ENCODE measurements at regions not wholly inside any gene's neighbourhood (a gene's known extent, or its start where the extent isn't known, plus 50 kb on each side); places are given as distances from the start of the nearest gene placed in this dataset.
"Not testable (repeated sequence)": the region's sequence is repeated elsewhere in the genome, so short reads cannot be mapped to it uniquely, and the experiment has no call there.

DNA sequence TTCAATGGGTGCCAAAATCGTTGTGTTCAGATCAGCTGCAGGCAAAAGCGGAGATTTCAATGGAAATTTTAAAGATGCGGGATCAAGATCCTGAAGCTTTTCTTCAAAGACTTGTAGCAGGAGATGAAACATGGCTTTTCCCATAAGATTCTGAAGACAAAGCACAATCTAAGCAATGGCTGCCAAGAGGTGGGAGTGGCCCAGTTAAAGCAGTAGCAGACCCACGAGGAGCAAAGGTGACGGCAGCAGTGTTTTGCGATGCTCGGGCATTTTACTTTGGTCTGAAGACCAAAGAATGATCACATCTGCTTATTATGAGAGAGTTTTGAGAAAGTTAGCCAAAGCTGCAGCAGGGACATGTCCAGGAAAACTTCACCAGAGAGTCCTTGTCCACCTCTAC lies 222.9 kb downstream of the DSC3 start:
- DNase-seq (ENCODE audit: low spot score), result no peak

DNA sequence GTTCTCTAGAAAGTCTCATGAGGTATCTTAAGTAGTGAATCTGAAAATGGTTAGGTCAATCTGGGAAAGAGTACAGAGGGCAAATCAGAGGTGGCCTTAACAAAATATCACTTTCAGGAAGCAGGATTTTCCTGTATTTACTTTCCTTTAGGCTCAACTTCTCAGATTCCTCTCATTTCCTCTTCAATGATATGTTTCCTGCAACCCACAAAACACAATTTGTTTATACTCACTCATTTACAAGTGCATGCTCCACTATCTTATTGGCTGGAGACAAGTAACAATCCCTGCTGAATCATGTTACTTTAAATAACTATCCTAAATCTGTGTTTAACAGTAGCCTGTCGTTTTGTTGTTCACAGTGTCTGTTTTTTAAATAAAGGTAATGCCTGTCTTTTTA lies 228.1 kb downstream of the DSC3 start:
- no peak for DNase-seq (ENCODE audit: low spot score)

DNA sequence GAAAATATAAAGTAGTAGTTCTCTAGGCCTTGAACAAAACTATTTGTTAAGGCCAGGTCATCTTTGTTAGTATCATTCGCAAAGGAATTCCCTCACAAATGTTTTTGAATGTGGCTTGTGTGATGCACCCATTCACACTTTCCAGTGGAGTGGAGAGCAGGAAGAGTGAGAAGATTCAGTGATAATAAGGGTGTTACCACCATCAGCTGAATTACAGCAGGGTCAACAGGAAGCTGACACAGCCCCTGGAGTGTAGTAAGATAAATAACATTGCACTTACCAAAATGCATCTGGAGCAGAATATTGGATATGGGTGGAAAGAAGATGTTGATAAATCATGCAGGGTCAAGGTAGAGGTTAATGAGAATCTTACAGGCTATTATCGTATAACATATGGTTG lies 231.0 kb downstream of the DSC3 start:
- DNase-seq (ENCODE audit: low spot score), result no peak

DNA sequence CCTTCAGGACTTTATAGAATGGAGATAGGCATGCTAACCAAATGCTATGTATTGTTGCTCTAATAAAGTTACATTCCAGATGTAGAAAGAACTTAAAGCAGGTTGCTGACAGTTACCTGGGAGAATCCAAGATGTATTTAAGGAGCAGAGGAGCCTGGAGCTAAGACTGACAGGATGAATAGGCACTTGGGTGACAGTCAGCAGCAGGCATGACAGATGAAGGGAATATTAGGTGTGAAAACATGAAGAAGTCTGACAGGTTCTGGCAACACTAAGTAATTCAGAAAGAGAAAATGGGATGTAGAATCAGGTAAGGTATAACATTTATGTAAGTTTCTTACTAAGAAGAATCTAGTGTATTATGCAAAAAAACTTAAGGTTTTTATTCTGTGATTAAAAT lies 232.0 kb downstream of the DSC3 start:
- DNase-seq (ENCODE audit: low spot score), result no peak

DNA sequence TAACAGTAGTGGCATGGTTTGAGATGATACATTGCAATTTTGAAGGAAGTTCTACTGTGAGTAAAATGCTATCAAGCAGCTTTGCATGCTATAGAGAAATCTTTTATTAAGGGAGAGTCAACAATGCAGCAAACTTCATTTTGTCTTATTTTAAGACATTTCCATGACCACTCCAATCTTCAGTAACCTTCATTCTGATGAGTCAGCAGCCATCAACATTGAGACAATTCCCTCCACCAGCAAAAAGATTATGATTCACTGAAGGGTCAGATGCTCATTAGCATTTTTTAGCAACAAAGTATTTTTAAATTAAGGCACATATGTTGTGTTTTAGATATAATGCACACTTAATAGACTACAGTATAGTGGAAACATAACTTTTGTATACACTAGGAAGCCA lies 235.7 kb downstream of the DSC3 start:
- no peak for DNase-seq (ENCODE audit: low spot score)

DNA sequence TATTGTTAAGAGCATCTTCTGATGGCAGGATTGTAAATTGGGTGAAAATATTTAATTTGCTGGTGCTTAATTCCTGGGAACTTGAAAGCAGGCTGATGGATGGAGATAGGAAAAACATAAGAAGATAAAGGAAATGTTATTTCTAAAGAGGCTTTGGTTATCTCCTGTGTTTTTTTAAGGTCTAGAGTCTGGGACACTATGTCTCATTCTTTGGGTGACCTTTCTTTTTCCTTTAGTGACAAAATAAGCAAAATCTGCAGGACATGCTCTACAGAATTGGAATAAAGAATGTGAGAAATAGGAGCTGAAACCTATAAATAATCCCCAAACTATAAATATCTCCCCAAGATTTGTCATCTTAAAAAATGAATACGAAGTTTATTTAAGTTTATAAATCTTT lies 241.7 kb downstream of the DSC3 start:
- DNase-seq (ENCODE audit: low spot score), result no peak

DNA sequence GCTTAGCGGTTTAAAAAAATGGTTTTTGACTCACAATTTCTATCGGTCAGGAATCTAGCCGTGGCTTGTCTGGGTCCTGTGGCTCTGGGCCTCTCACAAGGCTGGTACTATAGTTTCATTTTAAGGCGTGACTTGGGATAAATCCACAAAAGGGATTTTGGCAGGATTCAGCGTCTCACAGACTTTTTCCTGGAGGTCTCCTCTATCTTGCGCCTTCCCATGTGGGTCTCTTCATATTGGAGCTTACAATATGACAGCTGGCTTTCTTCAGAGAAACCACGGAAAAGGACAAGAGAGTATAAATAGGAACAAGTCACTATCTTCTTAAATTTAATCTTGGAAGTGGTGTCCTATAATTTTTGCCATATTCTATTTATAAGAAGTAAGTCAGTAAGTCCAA lies 250.5 kb downstream of the DSC3 start:
- DNase-seq (ENCODE audit: low spot score), result no peak

DNA sequence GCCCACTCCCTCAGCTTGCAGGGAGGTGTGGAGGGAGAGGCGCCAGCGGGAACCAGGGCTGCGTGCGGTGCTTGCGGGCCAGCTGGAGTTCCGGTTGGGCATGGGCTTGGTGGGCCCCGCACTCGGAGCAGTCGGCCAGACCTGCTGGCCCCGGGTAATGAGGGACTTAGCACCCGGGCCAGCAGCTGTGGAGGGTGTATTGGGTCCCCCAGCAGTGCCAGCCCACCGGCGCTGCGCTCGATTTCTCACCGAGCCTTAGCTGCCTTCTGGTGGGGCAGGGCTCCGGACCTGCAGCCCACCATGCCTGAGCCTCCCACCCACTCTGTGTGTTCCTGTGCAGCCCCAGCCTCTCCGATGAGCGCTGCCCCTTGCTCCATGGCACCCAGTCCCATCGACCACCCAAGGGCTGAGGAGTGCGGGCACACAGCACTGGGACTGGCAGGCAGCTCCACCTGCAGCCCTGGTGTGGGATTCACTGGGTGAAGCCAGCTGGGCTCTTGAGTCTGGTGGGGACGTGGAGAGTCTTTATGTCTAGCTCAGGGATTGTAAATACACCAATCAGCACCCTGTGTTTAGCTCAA lies 254.0 kb downstream of the DSC3 start:
- not testable (repeated sequence) for DNase-seq (ENCODE audit: low spot score)

DNA sequence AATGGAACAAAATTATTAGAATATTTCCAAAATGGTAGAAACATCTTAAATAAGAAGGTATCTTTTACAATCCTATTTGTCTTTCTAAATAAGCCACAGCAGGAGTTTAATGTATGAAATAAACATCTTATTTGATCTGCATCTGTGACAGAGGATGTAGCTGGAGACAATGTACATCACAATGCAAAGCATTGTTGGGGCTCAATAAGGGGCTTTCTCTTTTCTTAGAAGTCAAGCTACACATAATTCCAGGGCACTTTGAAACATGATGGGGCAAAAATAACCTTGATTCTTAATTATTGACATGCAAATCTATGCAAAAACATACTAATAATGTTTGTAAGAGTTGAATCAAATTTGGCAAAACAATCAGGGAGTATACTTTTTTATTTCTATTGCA lies 255.1 kb downstream of the DSC3 start:
- no peak for DNase-seq (ENCODE audit: low spot score)

DNA sequence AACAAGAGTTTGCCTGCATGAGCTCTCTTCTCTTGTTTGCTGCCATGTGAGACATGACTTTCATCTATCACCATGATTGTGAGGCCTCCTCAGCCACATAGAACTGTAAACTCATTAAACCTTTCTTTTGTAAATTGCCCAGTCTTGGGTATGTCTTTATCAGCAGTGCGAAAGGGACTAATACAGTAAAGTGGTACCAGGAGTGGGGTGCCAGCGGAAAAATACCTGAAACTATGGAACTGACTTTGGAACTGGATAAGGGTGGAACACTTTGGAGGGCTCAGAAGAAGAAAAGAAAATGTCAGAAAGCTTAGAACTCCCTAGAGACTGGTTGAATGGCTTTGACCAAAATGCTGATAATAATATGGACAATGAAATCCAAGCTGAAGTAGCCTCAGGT lies 260.9 kb downstream of the DSC3 start:
- DNase-seq (ENCODE audit: low spot score), result no peak

DNA sequence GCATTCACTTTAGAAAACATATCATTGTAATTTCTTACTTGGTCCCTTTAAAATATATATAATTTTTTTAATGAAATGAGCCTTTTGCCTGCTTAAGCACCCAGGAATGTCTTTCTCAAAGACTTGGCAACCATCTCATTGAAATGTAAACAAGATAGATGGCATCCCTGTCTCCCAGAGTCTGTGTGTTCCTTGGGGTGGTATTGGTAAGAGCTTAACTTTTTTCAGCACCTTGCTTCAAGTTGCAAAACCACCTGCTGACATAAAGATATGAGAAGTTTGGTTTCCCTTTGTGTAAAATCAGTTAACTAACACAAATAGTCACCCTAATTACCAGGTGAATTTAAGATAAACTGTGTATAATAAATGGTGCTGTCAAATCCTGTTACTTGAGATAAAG lies 266.9 kb downstream of the DSC3 start:
- no peak for DNase-seq (ENCODE audit: low spot score)

DNA sequence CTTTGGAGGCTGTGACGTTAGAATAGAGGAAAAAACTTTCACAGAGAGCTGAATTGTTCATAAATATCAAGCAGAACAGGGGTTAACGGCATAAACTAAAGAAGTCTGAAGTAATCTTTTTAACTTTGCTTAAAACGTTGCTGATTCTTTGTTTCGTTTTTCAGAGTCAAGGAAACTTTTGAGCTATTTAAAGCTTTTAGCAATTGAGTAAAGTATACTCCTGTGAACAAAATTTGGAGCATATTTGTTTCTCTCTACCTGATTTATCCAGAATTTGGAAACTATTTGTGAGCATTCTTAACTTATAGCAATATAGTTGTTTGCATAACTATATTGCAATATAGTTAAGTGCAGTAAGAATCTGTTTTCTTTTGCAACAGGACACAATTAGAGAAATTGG lies 270.4 kb downstream of the DSC3 start:
- DNase-seq (ENCODE audit: low spot score), result not testable (repeated sequence)

DNA sequence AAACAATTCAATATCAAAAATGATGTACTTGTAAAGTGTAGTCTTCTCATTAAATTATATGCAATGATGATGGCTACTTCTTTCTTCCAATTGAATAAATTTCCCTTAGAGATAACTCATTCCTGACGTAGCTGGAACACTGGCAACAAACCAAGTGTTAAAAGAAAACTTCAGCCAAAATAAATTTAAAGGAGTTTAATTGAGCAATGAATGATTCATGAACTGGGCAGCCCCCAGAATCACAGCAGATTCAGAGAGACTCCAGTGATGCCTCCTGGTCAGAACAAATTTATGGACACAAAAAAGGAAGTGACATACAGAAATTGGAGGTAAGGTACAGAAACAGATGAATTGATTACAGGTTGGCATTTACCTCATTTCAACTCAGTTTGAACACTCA lies 276.5 kb downstream of the DSC3 start:
- no peak for DNase-seq (ENCODE audit: low spot score)

DNA sequence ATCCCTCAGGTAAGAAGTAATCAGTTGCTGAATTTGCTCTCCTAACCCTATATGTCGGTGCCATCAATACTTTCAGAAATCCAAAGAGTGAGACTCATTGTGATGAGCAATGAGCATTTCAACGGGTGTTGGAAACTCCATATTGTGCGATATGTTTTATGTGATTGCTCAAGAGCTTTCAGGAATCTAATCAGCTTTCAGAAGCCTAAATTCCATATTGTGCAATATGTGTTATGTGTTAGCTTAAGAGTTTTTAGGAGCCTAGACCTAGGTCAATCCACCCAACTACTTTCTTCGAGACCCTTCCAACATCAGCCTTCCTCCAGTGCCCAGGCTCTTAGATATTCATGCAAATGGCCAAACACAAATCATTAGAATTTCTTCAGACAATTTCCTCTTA lies 277.3 kb downstream of the DSC3 start:
- DNase-seq (ENCODE audit: low spot score), result no peak

DNA sequence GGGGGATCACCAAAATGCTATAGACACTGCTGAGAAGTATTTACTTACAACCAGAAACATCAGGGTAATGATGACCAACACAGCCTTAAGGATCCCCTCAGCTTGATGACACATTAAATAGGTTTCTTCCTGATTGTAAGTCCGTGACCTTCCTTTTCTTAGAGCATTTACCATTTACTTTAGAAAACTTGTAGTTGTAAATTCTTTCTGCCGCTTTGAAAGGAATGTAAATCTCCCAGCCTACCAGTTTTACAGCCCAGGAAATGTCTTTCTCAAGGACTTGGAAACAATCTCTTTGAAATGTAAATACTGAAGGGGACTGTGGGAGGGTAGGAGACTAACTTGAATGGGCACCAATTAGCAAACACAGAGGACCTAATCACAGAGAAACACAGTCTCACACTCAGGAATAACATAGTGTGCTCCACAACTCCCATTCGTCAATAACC lies 278.6 kb downstream of the DSC3 start:
- no peak for DNase-seq (ENCODE audit: low spot score)

DNA sequence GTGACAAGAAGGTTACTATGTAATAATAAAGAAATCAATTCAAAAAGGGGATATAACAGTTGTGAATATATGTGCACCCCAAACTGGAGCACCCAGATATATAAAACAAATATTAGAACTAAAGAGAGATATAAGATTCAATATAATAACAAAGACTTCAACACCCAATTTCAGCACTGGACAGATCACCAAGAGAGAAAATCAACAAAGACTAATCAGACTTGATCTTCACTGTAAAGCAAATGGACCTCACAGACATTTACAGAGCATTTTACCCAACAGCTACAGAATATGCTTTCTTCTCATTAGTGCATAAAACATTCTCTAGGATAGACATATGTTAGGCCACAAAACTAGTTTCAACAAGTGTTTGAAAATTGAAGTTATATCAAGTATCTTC lies 287.7 kb downstream of the DSC3 start:
- no peak for DNase-seq (ENCODE audit: low spot score)

DNA sequence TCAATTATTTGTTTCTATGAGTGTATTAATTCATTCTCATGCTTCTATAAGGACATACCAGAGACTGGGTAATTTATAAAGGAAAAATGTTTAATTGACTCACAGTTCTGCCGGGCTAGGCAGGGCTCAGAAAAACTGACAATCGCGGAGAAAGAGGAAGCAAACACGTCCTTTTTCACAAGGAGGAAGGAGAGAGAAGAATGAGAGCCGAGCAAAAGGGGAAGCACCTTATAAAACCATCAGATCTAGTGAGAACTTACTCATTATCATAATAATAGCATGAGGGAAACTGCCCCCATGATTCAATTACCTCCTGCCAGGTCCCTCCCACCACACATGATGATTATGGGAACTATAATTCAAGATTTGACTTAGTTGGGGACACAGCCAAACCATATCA lies 294.0 kb downstream of the DSC3 start:
- no peak for DNase-seq (ENCODE audit: low spot score)

DNA sequence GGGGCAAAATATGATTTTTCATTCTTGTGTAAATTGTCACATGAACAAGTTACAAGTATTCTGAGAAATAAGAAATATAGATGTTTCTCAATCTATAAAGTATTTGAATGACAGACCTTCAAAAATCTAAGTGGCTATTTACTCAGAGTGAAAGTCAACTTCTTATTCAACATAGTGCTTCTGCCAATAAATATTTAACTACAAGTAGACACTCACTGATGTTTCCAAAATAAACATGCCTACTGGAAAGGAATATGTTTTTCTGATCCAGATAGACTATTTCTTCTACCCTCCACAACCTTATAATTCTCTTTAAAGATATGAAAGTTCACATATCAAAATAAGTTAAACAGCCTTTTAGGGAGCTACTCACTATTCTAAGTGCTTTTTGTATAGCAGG lies 296.3 kb downstream of the DSC3 start:
- no peak for DNase-seq (ENCODE audit: low spot score)

DNA sequence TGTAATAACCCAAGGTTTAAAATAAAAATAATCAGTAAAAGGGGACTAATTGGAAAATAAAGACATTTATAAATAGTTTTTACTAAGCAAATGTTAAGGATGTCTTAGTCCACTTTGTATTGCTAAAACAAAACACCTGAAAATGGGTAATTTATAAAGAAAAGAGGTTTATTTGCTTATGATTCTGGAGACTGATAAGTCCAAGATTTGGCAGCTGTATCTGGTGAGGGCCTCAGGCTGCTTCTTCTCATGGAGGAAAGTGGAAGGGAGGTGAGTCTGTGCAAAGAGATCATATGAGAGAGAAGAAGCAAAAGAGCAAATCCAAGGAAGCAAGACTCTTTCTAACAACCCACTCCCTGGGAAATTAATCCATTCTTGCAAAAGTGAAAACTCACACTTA lies 299.5 kb downstream of the DSC3 start:
- no peak for DNase-seq (ENCODE audit: low spot score)

DNA sequence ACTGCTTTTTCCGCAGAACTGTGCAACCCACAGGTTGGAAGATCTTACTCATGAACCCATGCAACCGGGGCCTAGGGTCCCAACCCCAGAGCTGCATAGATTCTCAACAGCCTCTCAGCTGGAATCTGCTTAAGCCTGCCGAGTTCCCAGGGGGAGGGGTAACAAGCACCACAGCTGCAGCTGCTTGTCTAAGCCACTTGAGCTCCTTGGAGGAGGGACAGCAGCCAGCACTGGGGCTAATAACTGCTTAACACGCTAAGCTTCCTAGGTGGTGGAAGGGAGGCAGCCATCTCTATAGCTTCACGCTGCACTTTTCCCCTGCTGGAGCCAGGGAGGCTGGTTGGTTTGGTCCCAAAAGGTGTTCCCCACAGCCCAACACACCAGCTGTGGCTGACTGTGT lies 311.6 kb downstream of the DSC3 start:
- DNase-seq (ENCODE audit: low spot score), result no peak

DNA sequence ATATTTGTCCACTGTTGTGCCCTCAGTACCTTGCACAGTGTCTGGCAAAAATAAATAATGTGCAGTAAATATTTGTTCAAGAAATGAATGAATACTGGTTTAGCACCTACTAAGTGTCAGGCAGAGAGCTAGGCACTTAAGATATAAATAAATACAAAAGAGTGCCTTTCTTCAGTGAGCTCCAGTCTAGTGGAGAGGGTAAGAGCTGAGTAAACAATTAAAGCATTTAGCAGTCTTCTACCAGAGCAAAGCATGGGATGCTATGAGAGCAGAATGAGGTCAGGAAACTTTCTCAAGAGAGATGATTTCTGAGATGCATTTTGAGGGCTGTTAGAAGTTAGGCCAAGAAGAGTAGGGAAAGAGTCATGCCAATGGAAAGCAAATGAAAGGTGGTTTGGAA lies 314.7 kb downstream of the DSC3 start:
- DNase-seq (ENCODE audit: low spot score), result no peak

DNA sequence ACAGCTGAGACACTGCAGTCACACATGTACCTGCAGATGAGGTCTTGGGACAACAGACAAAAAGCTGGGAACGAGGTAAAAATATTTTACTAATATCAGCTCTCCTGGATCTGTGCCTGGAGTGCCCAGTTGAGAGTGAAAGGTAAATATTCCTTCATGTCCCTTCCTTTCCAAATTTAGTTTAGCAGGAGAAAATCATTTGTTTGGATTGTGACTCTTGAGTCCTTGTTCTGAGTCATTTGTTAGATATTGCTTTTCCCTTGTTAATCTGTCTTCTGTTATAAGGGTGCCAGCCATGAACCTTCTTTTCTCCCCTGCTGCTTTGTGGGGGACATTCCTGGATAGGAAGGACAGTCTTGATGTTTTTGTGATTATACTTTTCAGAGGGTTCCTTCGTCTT lies 329.2 kb downstream of the DSC3 start:
- DNase-seq (ENCODE audit: low spot score), result no peak

DNA sequence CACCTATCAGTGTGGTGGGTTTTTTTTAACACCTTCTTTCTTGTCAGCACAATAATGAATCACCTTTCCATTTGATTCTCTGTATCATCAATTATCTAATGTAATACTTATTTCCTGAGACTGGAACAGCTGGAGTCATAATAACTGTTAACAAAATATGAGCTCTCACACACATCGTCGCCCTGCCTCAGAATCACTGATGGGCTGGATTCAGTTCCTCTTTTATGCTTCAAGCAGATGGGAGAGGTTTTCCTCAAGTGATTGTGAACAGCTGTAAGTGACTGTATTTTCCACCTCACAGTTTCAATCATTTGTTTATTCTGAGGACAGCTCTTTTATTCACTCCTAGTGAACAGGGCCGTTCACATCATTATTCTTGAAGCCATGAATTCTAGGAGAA lies 330.2 kb downstream of the DSC3 start:
- no peak for DNase-seq (ENCODE audit: low spot score)

DNA sequence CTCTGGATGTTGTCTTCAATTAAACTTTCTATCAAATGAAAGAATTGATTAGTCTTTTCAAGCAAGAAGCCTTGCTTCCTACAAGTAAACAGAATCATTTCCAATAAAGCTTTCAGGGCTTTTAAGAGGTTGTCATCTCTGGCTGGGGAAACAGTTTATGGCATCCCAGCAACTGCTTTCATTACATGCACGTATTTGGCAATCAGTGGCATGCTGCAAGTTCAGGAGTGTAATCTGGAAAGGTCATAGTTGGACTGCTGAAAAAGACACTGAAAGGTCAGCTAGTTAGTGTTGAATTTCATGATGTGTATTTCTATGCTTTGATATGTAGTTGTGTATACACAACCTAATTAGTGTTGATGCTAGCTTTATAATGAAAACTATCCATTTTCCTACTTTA lies 332.9 kb downstream of the DSC3 start:
- DNase-seq (ENCODE audit: low spot score), result no peak

DNA sequence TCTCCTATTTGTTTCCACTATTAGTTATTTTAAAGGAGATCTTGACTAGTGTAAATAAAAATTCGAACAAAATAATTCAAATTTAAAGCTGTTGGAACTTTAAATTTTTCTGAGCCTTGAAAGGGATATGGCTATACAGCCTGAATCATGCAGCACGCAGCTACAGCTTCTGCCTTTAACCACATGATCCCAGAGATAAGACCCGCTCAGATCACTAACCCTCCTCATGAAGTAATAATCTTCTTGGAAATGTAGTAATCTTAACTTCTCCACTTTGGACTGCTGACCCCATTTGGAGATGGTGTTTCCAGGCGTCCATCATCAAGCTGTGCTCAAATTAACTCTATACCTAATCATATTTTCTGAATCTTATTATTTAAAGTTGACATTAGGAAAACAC lies 336.6 kb downstream of the DSC3 start:
- no peak for DNase-seq (ENCODE audit: low spot score)
